K562 (cell line): ENCODE measurements at regions not wholly inside any gene's neighbourhood (a gene's known extent, or its start where the extent isn't known, plus 50 kb on each side); places are given as distances from the start of the nearest gene placed in this dataset.

Experiments
- ATAC-seq: fragments of 200-7000 bp; cut with Tn5 transposase; 3 replicates; pipeline ENCODE4 v1.9.1; 2020; ENCODE audit warnings: moderate library complexity
- BruUV-seq: library from RNA; stranded (reverse); fragments of 400-500 nt; replicated peaks from 2 replicates; lab custom pipeline; 2021; lab: Mats Ljungman, UMichigan
- CTCF ChIA-PET: fragments of 300-600 bp; formaldehyde crosslinking; extraction: SDS; loops from one replicate; lab custom pipeline; 2021; ENCODE audit warnings: low intra/inter-chr PET ratio; lab: Yijun Ruan, JAX
- POLR2A ChIA-PET: fragments of 300-600, 350-650 bp; sonication (Branson Sonifier 250); formaldehyde crosslinking; extraction: SDS; loops from one replicate; lab custom pipeline; 2021; ENCODE audit warnings: antibody characterized with exemption, inconsistent platforms; lab: Yijun Ruan, JAX
- DNase-seq, 4 experiments: peaks; one replicate each; pipeline versions ENCODE4 v3.0.0 to v3.0.0-alpha.2; 2011 to 2018; ENCODE audit warnings: low spot score in 3 of 4, mixed read lengths in 3 of 4; ENCODE audit errors: extremely low read depth in 1 of 4
- FAIRE-seq: peaks from 2 replicates; lab custom pipeline; 2011; peaks lifted over from hg19 to GRCh38; lab: Jason Lieb, UNC
- H2AFZ ChIP-seq: 2 replicates; pipeline ENCODE4 v1.6.0; 2011; ENCODE audit warnings: low read depth, low read length, control low read depth, inconsistent platforms
- H3K27ac ChIP-seq: fragments of 200-600 bp; 3 replicates; pipeline ENCODE4 v1.8.0; 2011; ENCODE audit warnings: low read depth, mild to moderate bottlenecking, control low read depth, inconsistent platforms, low read length, moderate library complexity, mixed read lengths; ENCODE audit errors: extremely low read depth
- H3K27me3 ChIP-seq, 2 experiments: fragments of 300-600 bp in 1 of 2; 2 replicates in 1 of 2; 3 replicates in 1 of 2; pipeline versions ENCODE4 v1.6.0 to v1.8.0; 2011; ENCODE audit warnings: inconsistent platforms in 2 of 2, low read length in 2 of 2, mild to moderate bottlenecking in 1 of 2, mixed read lengths in 1 of 2, moderate library complexity in 1 of 2; ENCODE audit not compliant: control insufficient read depth in 2 of 2, insufficient read depth in 2 of 2
- H3K36me3 ChIP-seq: fragments of 300-600 bp; 3 replicates; pipeline ENCODE4 v1.8.0; 2011; ENCODE audit warnings: mild to moderate bottlenecking, low read length, inconsistent platforms; ENCODE audit not compliant: control insufficient read depth, insufficient read depth
- H3K4me1 ChIP-seq, 2 experiments: fragments of 200-600 bp in 1 of 2; replicated peaks in 1 of 2; 2 replicates in 1 of 2; 3 replicates in 1 of 2; pipeline versions ENCODE4 v1.5.1 to v1.8.0; 2011; ENCODE audit warnings: inconsistent platforms in 2 of 2, low read length in 2 of 2, mild to moderate bottlenecking in 1 of 2, mixed read lengths in 1 of 2, moderate library complexity in 1 of 2; ENCODE audit not compliant: control insufficient read depth in 2 of 2, insufficient read depth in 2 of 2
- H3K4me2 ChIP-seq: 2 replicates; pipeline ENCODE4 v1.6.1; 2011; ENCODE audit warnings: low read length, control low read depth, inconsistent platforms, mixed read lengths; ENCODE audit not compliant: insufficient read depth
- H3K4me3 ChIP-seq: fragments of 200-600 bp; sonication (generic), shearing (Covaris generic); 2 replicates; pipeline ENCODE4 v1.5.1; 2016; ENCODE audit warnings: control low read depth, inconsistent platforms
- H3K79me2 ChIP-seq: fragments of 200-600 bp; 3 replicates; pipeline ENCODE4 v1.8.0; 2011; ENCODE audit warnings: low read length, inconsistent platforms; ENCODE audit not compliant: control insufficient read depth, insufficient read depth
- H3K9ac ChIP-seq, 2 experiments: 2 replicates each; pipeline versions ENCODE4 v1.6.0 to v1.6.1; 2011; ENCODE audit warnings: low read depth in 2 of 2, low read length in 2 of 2, control low read depth in 1 of 2, inconsistent platforms in 1 of 2, mild to moderate bottlenecking in 1 of 2, mixed read lengths in 1 of 2; ENCODE audit not compliant: insufficient read depth in 1 of 2
- H3K9me1 ChIP-seq: one replicate; pipeline ENCODE4 v1.6.0; 2011; ENCODE audit warnings: inconsistent platforms, mild to moderate bottlenecking, low read length, moderate library complexity; ENCODE audit not compliant: control insufficient read depth, insufficient read depth
- H3K9me3 ChIP-seq: replicated peaks from 2 replicates; pipeline ENCODE4 v1.5.1; 2011; ENCODE audit warnings: low read depth, low read length, inconsistent platforms; ENCODE audit not compliant: control insufficient read depth, insufficient read depth
- H4K20me1 ChIP-seq: replicated peaks from 2 replicates; pipeline ENCODE4 v1.6.1; 2011; ENCODE audit warnings: low read length, inconsistent platforms, mixed read lengths; ENCODE audit not compliant: control insufficient read depth, insufficient read depth
- BRD4 ChIP-seq: fragments of 200-600 bp; sonication (generic); IDR thresholded peaks from 2 replicates; pipeline ENCODE4 v1.6.1; 2017; ENCODE audit warnings: inconsistent platforms
- CBFA2T3 ChIP-seq: fragments of 450-650 bp; IDR thresholded peaks from 2 replicates; pipeline ENCODE4 v1.6.1; 2017
- CBX2 ChIP-seq: fragments of 200-600 bp; sonication (generic); IDR thresholded peaks from one replicate; pipeline ENCODE4 v1.6.1; 2012; ENCODE audit warnings: mild to moderate bottlenecking, low read length, inconsistent platforms; ENCODE audit not compliant: insufficient read depth, poor library complexity, severe bottlenecking
- ERF ChIP-seq: fragments of 450-650 bp; formaldehyde crosslinking; IDR thresholded peaks from 2 replicates; pipeline ENCODE4 v1.4.0; 2020; ENCODE audit warnings: mild to moderate bottlenecking, mixed read lengths
- PKNOX1 ChIP-seq: fragments of 450-650 bp; IDR thresholded peaks from 2 replicates; pipeline ENCODE4 v1.6.1; 2016
- ZNF232 ChIP-seq: sonication (generic); formaldehyde crosslinking; IDR thresholded peaks from 2 replicates; pipeline ENCODE4 v1.8.0; 2022; ENCODE audit warnings: mild to moderate bottlenecking, missing genetic modification reagents
- ZNF3 ChIP-seq: fragments of 250-450 bp; sonication (Bioruptor Pico); IDR thresholded peaks from 2 replicates; pipeline ENCODE4 v1.5.0; 2021; ENCODE audit warnings: mild to moderate bottlenecking, moderate library complexity
- ZNF695 ChIP-seq: fragments of 450-650 bp; formaldehyde crosslinking; IDR thresholded peaks from 2 replicates; pipeline ENCODE4 v1.4.0; 2020; ENCODE audit warnings: mild to moderate bottlenecking, moderate library complexity
- WGBS: fragments of 100-300 bp; shearing (Covaris generic); methylation state at CpG from one replicate; pipeline ENCODE4 v1.1.6; 2016; ENCODE audit warnings: low coverage, mixed read lengths; ENCODE audit not compliant: insufficient coverage; ENCODE audit errors: missing lambda C conversion rate; 5-methylcytosine and 5-hydroxymethylcytosine counted together
- in situ Hi-C: fragments of 300-500 bp; cut with MboI; formaldehyde crosslinking; loops from 4 replicates; pipeline ENCODE4 v1.15.0; 2018; ENCODE audit warnings: inconsistent platforms, mixed read lengths
- intact Hi-C: fragments of 100-400 bp; cut with micrococcal nuclease; formaldehyde crosslinking; loops from 2 replicates; pipeline ENCODE4 v1.14.2; 2022

- FAIRE-seq (no peak), ATAC-seq (no peak), DNase-seq (no peak)
- POLR2A ChIA-PET: interaction anchor here (0.7 kb wide), 1 partner anchor 150 kb away, joined by 3 read pairs; no protein-coding TSS in a partner anchor
- under 1% methylated on average over 10 of the region's 10 CpGs for WGBS
- Histone ChIP-seq H3K9ac (no peak overlapping the region), H3K4me1 (no peaks in the 10 kb centered on the region), H3K36me3 (no peaks in the 10 kb centered on the region), H3K9me3 (no peaks in the 10 kb centered on the region), H3K27me3 (peaks cover 0 to 3% of the 10 kb centered on the region in 2 experiments; a peak in 3 of 5 replicates), H2AFZ (no peak overlapping the region), H3K4me3 (no peak overlapping the region), H3K27ac (no peak overlapping the region), H4K20me1 (no peaks in the 10 kb centered on the region), H3K9me1 (no peaks in the 10 kb centered on the region), H3K4me2 (no peak overlapping the region), H3K79me2 (no peaks in the 10 kb centered on the region)
- CTCF ChIA-PET: interaction anchor here (0.9 kb wide), 1 partner anchor 641 kb away, joined by 3 read pairs; no protein-coding TSS in a partner anchor
- TF ChIP-seq BRD4 (no peak), PKNOX1 (no peak)
- no TSS peak for BruUV-seq
- in situ Hi-C loops (loop anchor here (25.0 kb wide), 1 partner anchor 830 kb away; the partner anchor contains the start of gene UBE2E2), intact Hi-C loops (no loop called here)
Observed at GRCh38 chr3:24042174-24043059, 97.3 kb downstream of the NR1D2 start.

- BruUV-seq: no TSS peak
- no peak for FAIRE-seq
- in situ Hi-C loops: loop anchor here (25.0 kb wide), 1 partner anchor 831 kb away; the partner anchor contains the start of gene UBE2E2
Observed at GRCh38 chr3:24043168-24043567, 98.1 kb downstream of the NR1D2 start.

More at GRCh38 chr3:24043168-24043567, 98.1 kb downstream of the NR1D2 start:
- peaks cover 0 to 3% of the 10 kb centered on the region in 2 experiments; a peak in 3 of 5 replicates for H3K27me3 ChIP-seq
- no peaks in the 10 kb centered on the region for H3K79me2 ChIP-seq
- ATAC-seq (no peak; the same call in 2 of the 3 replicates), DNase-seq (no peak)
- H3K9me1 ChIP-seq: no peaks in the 10 kb centered on the region
- H3K9ac ChIP-seq: no peak overlapping the region
- ChIA-PET POLR2A (no interaction called here), CTCF (interaction anchor here (0.9 kb wide), 1 partner anchor 641 kb away, joined by 3 read pairs; no protein-coding TSS in a partner anchor)
- 1% methylated on average over 4 of the region's 4 CpGs for WGBS
- H3K4me3 ChIP-seq: no peak overlapping the region
- H3K27ac ChIP-seq: no peak overlapping the region
- H4K20me1 ChIP-seq: no peaks in the 10 kb centered on the region
- H3K4me2 ChIP-seq: no peak overlapping the region
- H2AFZ ChIP-seq: no peak overlapping the region
- intact Hi-C loops: no loop called here
- no peaks in the 10 kb centered on the region for H3K4me1 ChIP-seq
- no peak for TF ChIP-seq ZNF3
- no peak for TF ChIP-seq CBFA2T3
- TF ChIP-seq CBX2: no peak
- TF ChIP-seq ZNF232 (CRISPR knock-in tag): no peak
- no peak for TF ChIP-seq ZNF695 (CRISPR knock-in tag)
- no peak for TF ChIP-seq ERF
- no peaks in the 10 kb centered on the region for H3K36me3 ChIP-seq
- H3K9me3 ChIP-seq: no peaks in the 10 kb centered on the region
